T follicular helper cell (primary cell): ENCODE measurements at regions not wholly inside any gene's neighbourhood (a gene's known extent, or its start where the extent isn't known, plus 50 kb on each side); places are given as distances from the start of the nearest gene placed in this dataset.
"Not testable (repeated sequence)": the region's sequence is repeated elsewhere in the genome, so short reads cannot be mapped to it uniquely, and the experiment has no call there.

Experiments used
- DNase-seq: peaks from one replicate; pipeline ENCODE4 v3.0.0-alpha.2; 2020; ENCODE audit warnings: low read depth

GRCh38 chr14:34093883-34094282, 143.0 kb upstream of the EGLN3 start:
- DNase-seq, result no peak

DNA sequence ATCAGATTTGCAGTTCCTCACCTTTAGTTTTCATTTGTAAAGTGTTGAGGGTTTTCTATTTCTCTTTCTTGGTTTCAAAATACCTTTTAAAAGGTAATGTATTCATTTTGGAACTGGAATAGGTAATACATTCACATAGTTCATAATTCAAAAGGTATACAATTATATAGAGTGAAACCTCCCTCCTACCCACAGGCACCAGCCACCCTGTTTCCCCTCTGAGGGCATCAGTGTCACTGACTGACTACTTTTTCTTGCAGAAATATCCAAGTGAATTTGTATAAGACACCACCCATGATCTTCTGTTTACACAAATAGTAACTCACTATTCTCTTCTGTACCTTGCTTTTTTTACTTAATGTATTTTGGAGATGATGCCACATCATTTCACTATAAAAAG, 139.6 kb upstream of the EGLN3 start:
- no peak for DNase-seq

- no peak for DNase-seq
These were observed 138.0 kb upstream of the EGLN3 start for GRCh38 chr14:34088914-34089313.

DNA sequence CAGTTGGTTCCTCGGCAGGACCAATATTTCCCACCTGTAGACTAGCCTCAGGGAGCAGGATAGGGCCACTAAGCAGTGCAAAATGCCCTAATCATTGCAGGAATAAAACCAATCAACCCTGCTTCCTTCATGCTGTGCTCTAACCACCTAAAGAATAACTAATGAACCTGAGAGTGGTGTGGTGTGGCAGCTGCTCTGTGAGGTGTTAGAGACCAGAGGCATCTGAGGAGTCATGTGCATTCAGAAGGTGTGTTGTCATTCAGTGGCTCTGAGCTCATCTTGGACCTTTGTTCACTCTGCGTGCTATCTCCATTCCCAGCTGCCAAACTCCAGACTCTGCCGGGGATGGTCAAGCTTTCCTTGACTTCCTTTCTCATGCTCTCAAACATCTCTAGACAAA, 136.7 kb upstream of the EGLN3 start:
- no peak for DNase-seq

DNA sequence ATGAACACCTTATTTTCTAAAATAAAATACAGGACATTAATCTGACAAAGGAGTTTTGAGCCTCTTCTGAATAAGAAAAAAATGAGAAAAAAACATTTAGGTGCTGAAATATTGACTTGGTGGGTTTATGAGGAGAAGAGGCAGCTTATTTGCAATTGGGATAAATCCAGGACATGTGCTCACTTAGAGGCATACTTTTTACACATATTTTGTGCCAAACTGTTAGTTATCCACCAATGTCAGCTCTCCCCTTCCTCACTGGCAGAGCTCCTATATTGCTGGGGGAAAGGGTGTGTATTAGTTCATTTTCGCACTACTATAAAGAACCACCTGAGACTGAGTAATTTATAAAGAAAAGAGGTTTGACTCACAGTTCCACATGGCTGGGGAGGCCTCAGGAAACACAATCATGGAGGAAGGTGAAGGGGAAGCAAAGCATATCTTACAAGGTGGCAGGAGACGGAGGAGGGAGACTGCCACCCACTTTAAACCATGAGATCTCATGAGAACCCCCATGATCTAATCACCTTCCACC, 135.4 kb upstream of the EGLN3 start:
- DNase-seq, result no peak

- DNase-seq, result no peak
These were observed 134.8 kb upstream of the EGLN3 start for GRCh38 chr14:34085695-34086094.

GRCh38 chr14:34081576-34082136, 130.8 kb upstream of the EGLN3 start:
- no peak for DNase-seq

DNA sequence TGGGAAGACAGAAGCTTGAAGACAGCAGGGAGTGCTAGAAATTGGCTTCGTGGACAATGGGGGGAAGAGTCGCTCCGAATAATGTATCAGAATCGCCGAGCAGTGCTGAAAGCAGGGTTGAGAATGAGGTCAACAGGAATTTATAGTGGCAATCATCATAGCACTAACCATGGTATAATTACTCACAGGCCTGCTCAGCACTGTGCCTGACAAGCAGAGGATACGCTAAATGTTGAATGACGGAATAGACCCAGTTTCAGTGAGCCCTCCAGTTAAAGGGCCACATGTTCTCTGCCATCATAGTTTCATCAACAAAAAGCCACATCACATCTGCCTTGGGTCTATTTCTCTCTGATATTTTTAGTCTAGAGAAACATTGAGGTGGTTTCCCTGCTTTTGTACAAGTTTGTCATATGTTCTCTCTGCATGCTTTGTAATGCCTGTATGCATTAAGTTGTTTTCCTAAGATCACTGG, 130.3 kb upstream of the EGLN3 start:
- no peak for DNase-seq

DNA sequence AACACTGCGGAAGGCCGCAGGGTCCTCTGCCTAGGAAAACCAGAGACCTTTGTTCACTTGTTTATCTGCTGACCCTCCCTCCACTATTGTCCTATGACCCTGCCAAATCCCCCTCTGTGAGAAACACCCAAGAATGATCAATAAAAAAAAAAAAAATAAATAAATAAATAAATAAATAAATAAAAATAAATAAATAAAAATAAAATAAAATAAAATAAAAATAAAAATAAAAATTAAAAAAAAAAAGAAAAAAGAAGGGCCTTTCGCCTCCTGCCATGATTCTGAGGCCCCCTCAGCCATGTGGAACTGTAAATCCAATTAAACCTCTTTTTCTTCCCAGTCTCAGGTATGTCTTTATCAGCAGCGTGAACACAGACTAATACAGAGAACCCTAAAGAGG, 128.8 kb upstream of the EGLN3 start:
- not testable (repeated sequence) for DNase-seq

DNA sequence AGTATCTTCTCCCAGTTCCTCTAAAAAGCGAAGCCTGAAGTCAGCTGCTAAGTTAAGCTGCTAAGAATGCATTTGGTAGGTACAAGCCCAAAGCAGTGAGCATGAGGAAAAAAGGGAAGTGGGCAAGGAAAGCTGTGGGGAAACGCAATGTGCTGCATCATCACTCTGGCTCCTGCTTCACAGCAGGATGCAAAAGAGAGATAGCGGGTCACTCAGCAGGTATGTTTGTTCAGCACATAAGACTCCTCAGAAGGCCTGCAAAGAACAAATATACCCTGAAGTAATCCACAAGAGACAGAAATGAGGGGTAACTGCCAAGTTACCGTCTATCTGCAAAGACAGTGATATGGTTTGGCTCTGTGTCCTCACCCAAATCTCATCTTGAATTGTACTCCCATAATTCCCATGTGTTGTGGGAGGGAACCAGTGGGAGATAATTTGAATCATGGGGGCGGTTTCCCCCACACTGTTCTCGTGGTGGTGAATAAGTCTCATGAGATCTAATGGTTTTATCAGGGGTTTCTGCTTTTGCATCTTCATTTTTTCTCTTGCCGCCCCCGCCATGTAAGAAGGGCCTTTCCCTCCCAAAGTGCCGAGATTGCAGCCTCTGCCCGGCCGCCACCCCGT, 127.4 kb upstream of the EGLN3 start:
- DNase-seq, result no peak

DNA sequence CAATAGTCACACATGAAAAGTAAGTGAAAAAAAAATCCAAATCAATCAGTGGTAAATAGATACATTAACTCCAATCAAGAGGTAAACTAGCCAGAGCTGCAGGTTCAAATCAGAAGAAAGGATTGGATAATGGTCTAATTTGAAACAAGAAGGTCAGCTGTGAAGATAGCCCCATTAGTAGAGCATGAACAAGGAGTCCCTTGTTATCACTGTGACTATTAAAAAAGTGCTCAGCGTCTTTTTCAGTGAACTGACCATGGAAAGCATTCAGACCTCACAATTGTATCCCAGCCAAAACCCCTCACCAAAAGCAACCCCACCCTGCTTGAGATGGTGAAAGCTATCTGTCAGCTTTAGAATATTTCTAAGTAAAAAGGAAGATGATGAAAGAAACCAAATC, 125.0 kb upstream of the EGLN3 start:
- no peak for DNase-seq

GRCh38 chr14:34075042-34075744, 124.3 kb upstream of the EGLN3 start:
- DNase-seq, result no peak

DNA sequence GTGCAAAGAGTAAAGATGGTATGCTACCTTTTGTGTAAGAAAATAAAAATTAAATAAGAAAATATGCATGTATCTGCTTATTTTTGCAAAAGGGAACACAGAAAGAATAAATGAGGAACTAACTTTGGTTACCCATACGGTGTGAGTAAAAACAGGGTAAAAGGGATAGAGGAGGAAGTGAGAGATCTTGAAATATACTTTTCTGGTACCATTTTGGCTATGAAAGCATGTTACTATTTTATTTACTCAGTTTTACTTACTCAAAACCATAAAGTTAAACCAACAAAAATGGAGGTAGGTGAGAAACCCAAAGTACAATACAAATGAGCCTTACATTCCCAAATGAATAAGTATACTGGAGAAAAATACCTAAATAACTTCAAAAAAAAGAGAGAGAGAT, 122.0 kb upstream of the EGLN3 start:
- no peak for DNase-seq

DNA sequence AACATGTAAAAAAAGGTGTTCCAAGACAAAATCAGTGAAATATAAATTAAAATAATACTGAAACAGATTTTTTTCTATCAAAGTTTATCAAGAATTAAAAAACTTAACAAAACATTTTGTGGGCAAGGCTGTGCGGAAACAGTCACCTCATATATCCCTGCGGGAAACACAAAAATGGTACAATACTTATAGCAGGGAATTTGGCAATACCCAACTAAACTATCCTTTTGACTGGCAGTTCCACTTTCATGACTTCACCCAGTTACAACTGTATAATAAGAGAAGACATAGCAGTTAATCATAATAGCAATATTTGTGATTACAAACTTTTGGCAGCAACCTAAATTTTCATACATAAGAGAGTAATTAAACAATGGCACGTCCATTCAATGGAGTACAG, 121.5 kb upstream of the EGLN3 start:
- DNase-seq, result no peak

DNA sequence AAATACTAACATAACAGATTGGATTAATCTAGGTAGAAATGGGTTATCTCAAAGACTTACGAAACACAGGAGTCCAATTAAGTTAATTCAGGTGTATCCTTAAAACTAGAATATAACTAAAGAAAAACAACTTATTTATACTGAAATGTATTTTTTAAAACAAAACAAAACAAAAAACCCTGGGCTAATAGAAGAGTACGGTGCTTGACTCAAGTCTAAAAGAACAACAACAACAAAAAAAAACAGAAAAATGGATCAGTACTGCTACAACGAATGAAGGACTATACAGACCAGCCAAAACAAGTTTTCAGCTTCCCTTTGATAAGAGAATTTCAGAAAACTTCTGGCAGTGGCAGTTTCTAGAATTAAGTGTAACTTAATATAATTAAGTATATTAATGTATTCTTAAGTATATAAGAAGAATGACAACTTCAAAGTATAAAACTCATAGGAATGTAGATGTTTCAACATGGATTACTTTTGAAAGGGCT, 120.1 kb upstream of the EGLN3 start:
- no peak for DNase-seq

DNA sequence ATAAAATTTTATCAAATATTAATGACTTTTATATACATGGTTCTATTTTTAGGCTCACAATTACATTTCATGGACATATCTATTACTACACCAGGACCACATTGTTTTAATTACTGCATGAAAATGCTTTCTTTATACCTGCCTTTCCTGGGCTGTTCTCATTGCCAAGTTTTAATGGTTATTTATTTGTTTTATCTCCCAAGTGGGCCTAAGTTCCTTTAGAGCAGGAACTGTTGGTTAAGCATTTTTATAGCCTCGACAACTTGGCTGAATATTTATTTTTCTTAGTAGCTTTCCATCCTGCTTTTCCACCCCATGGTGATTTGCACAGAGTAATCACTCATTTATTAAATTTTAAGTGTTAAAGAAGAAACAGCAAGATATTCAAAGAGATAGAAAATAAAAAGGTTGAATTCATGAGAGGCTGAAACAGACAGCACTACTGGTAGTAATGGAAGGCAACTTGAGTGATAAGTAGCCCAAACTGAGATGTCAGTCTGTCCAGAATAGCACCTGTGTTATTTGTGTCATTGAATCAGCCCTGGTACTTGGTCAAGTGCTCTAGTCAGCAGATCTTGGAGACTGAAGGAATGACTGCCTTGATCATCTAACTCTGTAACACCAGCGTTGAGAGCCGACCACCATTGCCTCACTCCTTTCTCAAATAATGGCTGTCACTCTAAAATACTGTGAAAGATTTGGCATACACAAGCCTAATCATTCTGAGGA, 119.1 kb upstream of the EGLN3 start:
- DNase-seq, result no peak

DNA sequence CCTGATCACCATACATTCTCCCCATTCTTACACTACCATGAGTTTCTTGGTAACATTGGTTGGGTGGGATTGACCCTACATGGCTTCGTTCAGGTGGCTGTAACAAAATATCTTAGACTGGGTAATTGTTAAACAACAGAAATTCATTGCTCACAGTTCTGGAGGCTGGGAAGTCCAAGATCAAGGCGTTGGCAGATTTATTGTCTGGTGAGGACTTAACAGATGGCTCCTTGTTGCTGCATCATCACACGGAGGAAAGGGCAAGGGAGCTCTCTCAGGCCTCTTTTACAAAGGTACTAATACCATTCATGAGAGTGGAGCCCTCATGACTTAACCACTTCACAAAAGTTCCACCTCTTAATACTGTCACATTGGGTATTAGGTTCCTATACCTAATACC, 116.7 kb upstream of the EGLN3 start:
- no peak for DNase-seq

- DNase-seq, result no peak
These were observed 115.0 kb upstream of the EGLN3 start for GRCh38 chr14:34065690-34066391.

GRCh38 chr14:34065236-34065635, 114.4 kb upstream of the EGLN3 start:
- no peak for DNase-seq

- DNase-seq, result no peak
These were observed 113.5 kb upstream of the EGLN3 start for GRCh38 chr14:34064349-34064748.

DNA sequence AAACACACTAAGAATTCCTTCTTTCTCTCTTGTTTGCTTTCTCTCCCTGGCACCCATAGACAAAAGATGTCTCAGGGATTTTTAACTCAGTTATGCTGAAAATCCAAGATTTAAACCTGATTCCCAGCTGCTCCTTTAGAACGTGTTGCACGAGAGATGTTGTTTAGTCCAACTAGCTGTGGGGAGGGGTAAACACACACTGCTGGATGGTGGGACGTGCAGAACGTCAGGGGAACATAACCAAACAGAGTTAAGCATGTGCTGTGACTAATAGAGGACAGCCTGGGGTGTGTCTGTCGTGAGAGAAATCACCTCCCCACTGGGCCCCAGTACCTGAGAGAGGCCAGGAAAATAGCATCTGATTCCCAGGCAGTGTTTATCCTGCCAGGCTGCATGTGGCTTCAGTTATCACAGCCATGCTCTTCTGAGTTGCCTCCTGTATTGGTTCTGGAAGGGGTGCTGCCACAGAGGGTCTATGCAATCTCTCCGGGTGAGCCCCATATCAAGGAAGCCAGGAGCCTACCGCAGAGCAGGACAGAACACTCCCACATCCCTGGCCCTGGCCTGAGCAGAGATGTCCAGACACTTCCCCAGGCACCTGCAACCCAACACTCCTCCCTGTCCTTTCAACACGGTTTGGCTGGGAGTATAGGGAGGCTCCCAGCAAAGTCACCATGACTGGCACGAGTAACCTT, 112.7 kb upstream of the EGLN3 start:
- no peak for DNase-seq
